ENCODE measurements at regions not wholly inside any gene's neighbourhood (a gene's known extent, or its start where the extent isn't known, plus 50 kb on each side); places are given as distances from the start of the nearest gene placed in this dataset.

DNA sequence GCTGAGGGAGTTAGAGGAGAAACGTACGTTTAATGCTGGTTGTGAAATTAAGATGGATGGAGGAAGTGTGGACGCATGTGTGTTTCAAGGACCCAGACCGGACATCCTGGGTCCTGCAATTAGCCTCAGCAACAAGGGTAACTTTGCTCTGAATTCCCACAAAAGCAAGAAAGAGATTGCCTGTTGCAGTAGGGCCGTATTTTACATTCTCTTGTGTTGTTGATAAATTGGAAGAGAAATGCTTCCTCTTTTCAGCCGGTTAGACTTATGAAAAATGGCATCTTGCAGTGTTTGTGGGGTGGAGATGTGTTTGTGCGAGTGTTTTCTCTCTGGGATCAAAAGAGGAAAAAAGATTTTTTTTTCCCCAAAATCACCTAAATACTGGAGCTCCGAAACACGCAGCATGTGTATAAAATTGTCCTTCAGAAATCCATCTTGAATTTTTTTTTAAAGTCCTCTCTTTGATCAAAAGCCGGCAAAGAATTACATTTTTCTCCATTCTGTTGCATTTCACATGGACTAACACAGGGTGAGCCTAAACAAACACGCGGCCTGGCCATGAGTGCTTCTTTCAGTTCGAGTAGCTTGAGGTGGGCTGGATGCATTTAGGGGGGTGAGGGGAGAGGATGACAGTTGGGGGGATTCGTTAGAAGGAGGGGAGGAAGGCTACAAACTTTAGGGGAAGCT, 251.6 kb downstream of the C16orf95 start:
- CTCF ChIA-PET: interaction anchor here (0.8 kb wide), 1 partner anchor 588 kb away, joined by 3 read pairs; no protein-coding TSS in a partner anchor
- SMC1A ChIA-PET (ENCODE audit: uncharacterized antibody, unreplicated experiment): interaction anchor here (0.7 to 1.6 kb wide), 4 partner anchors 166 to 508 kb away, joined by 3 to 7 read pairs (median 3); no protein-coding TSS in a partner anchor
- H3K79me2 ChIP-seq (ENCODE audit: control insufficient read depth, insufficient read depth, low read length): no peaks in the 10 kb centered on the region
- H3K4me1 ChIP-seq (ENCODE audit: control insufficient read depth, insufficient read depth, low read length): no peaks in the 10 kb centered on the region
- H2AFZ ChIP-seq (ENCODE audit: control insufficient read depth, low read depth, low read length): peak overlapping the region; percentile 55; the same call in 1 of the 2 replicates
- peak overlapping the region; percentile 42; the same call in 1 of the 2 replicates for H3K4me2 ChIP-seq (ENCODE audit: control insufficient read depth, insufficient read depth)
- no peak overlapping the region for H3K9ac ChIP-seq (ENCODE audit: control insufficient read depth, insufficient read depth, low read length)
- H3K27ac ChIP-seq (ENCODE audit: control insufficient read depth, insufficient read depth): no peak overlapping the region
- FAIRE-seq (no peak), DNase-seq (ENCODE audit: low read depth, low spot score) (no peak), ATAC-seq (no peak)
- no peak overlapping the region for H3K4me3 ChIP-seq
- no peak for TF ChIP-seq HDAC6 (IDR thresholded peaks at IDR 0.05; ENCODE audit: unreplicated experiment)
- TF ChIP-seq MXI1 (IDR thresholded peaks at IDR 0.05; ENCODE audit: low read depth, low read length): no peak
- no peak for TF ChIP-seq SP1 (IDR thresholded peaks at IDR 0.05; ENCODE audit: low read depth, low read length)
- no peak for TF ChIP-seq CBFB (IDR thresholded peaks at IDR 0.05; ENCODE audit: low read depth)
- TF ChIP-seq SREBF1 (IDR thresholded peaks at IDR 0.05; ENCODE audit: low read length): no peak
- no peak for TF ChIP-seq TCF12 (IDR thresholded peaks at IDR 0.05; ENCODE audit: low read depth, low read length)
- TF ChIP-seq, protein P1, sequence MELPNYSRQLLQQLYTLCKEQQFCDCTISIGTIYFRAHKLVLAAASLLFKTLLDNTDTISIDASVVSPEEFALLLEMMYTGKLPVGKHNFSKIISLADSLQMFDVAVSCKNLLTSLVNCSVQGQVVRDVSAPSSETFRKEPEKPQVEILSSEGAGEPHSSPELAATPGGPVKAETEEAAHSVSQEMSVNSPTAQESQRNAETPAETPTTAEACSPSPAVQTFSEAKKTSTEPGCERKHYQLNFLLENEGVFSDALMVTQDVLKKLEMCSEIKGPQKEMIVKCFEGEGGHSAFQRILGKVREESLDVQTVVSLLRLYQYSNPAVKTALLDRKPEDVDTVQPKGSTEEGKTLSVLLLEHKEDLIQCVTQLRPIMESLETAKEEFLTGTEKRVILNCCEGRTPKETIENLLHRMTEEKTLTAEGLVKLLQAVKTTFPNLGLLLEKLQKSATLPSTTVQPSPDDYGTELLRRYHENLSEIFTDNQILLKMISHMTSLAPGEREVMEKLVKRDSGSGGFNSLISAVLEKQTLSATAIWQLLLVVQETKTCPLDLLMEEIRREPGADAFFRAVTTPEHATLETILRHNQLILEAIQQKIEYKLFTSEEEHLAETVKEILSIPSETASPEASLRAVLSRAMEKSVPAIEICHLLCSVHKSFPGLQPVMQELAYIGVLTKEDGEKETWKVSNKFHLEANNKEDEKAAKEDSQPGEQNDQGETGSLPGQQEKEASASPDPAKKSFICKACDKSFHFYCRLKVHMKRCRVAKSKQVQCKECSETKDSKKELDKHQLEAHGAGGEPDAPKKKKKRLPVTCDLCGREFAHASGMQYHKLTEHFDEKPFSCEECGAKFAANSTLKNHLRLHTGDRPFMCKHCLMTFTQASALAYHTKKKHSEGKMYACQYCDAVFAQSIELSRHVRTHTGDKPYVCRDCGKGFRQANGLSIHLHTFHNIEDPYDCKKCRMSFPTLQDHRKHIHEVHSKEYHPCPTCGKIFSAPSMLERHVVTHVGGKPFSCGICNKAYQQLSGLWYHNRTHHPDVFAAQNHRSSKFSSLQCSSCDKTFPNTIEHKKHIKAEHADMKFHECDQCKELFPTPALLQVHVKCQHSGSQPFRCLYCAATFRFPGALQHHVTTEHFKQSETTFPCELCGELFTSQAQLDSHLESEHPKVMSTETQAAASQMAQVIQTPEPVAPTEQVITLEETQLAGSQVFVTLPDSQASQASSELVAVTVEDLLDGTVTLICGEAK (IDR thresholded peaks at IDR 0.05; ENCODE audit: borderline replicate concordance): no peak
- no peak for TF ChIP-seq KLF5 (IDR thresholded peaks at IDR 0.05; ENCODE audit: partially characterized antibody)
- TF ChIP-seq, protein P2, sequence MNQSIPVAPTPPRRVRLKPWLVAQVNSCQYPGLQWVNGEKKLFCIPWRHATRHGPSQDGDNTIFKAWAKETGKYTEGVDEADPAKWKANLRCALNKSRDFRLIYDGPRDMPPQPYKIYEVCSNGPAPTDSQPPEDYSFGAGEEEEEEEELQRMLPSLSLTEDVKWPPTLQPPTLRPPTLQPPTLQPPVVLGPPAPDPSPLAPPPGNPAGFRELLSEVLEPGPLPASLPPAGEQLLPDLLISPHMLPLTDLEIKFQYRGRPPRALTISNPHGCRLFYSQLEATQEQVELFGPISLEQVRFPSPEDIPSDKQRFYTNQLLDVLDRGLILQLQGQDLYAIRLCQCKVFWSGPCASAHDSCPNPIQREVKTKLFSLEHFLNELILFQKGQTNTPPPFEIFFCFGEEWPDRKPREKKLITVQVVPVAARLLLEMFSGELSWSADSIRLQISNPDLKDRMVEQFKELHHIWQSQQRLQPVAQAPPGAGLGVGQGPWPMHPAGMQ (IDR thresholded peaks at IDR 0.05; ENCODE audit: borderline replicate concordance): no peak
- TF ChIP-seq SRF (IDR thresholded peaks at IDR 0.05; ENCODE audit: low read depth in 2 of 2, low read length in 2 of 2): no peak
- H4K20me1 ChIP-seq (ENCODE audit: control insufficient read depth, insufficient read depth): no peaks in the 10 kb centered on the region
- 35% methylated on average over 13 of the region's 14 CpGs for WGBS (ENCODE audit: insufficient coverage, insufficient replicate concordance, low lambda C conversion rate, missing lambda C conversion rate)
- H3K9me3 ChIP-seq (replicated peaks; ENCODE audit: control insufficient read depth, insufficient read depth, low read length): no peaks in the 10 kb centered on the region
- no TSS peak for BruUV-seq (replicated peaks)
- intact Hi-C loops (cut with micrococcal nuclease; ENCODE audit: unreplicated experiment): loop anchor here (10.0 kb wide), 2 partner anchors 191 to 209 kb away; no protein-coding TSS in a partner anchor
- peaks cover 0 to 4% of the 10 kb centered on the region in 2 experiments; a peak in 2 of 4 replicates for H3K27me3 ChIP-seq (replicated peaks in 1 of 2; ENCODE audit: control insufficient read depth in 2 of 2, insufficient read depth in 2 of 2, low read length in 1 of 2)
- H3K36me3 ChIP-seq (ENCODE audit: control insufficient read depth in 2 of 2, insufficient read depth in 2 of 2, low read length in 1 of 2): no peaks in the 10 kb centered on the region
- in situ Hi-C loops (cut with MboI): loop anchor here (5.0 kb wide), 1 partner anchor 503 kb away; no protein-coding TSS in a partner anchor
- POLR2A ChIA-PET: no interaction called here
- RAD21 ChIA-PET (ENCODE audit: unreplicated experiment): no interaction called here
